Kidney glomerular epithelial cell (primary cell): ENCODE measurements at regions not wholly inside any gene's neighbourhood (a gene's known extent, or its start where the extent isn't known, plus 50 kb on each side); places are given as distances from the start of the nearest gene placed in this dataset.
A peak's percentile ranks its signal among the peaks of the same experiment; 100 is the strongest.
"Not testable (repeated sequence)": the region's sequence is repeated elsewhere in the genome, so short reads cannot be mapped to it uniquely, and the experiment has no call there.

Experiments used
- DNase-seq: peaks from one replicate; lab custom pipeline; 2025; lab: John Stamatoyannopoulos, UW

DNA sequence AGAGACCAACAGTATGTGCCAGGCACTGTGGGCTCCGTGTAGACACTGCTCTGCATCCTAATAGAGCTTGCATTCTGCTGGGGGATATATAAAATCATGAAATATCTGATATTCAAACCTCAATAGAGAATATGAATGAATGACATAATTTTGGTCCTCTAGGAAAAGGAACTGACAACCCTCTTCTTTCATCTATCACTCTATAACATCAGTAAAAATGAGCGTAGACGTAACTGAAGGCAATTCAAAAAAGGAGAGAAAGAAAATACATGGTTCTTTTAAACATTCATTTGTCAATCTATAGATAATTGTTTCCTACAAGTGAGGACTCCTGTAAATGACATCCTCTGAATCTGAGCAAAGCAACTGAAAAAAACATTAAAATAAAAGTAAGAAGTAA, 607.4 kb upstream of the LRRN3 start:
- no peak for DNase-seq

DNA sequence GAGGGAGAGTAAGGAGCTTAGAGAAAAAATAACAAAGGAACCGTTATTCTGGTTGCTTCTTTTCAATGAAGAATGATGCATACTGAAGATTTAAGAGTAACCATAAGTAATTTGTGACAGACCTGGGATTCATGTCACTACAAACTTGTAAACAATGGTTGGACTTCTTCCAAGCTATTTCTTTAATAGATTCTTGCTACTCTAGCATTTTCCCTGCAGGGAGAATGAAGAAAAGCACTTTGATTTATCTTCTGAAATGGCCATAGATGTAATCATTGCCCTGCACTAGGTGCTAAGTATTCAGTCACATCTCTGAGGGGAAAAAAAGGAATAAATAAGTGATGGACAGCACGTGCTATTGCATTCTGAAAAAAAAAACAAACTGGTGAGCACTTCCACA, 606.6 kb upstream of the LRRN3 start:
- DNase-seq = no peak

DNA sequence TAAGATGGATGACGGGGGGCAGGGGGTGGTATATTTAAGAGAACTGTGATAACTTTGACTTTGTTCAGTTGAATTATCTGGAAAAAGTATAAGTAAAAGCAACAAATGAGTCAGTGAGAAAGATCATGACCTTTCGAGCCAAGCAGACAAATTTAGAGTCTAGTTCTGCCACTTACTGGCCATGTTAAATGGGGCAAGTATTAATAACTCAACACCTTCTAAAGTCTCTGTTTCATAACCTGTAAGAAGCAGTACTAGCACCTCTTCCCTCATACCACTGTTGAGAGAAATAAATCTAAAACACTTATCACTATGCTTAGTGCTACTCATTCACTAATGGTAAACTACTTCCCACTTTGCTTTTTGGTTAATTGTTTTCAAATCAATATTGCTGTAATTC, 604.4 kb upstream of the LRRN3 start:
- DNase-seq = no peak

DNA sequence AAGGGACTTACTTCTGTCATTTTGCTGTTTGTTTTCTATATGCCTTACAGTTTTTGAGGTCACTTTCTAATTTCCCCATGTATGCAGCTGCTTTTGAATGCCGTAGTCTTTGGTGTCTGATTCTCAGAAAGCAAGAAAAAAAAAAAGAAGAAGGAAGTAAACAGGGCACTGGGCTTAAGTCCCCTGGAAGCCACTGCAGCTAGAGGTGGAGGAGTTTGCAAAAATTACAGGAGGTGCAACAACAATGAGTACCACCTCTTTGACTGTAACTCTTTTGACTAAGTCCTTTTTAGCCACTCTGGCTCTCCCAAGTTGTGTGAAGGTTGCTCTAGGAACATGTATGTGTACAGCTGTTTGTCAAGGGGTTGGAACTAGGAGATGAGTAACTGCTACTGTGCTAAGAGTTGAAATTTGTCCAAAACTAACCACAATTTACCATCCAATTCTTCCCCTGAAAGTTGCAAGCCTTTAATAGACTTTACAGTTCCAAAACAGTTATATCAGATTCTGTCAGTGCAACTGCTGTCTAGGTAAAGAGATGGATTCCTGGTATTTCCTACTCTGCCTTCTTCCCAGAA, 588.0 kb upstream of the LRRN3 start:
- DNase-seq = no peak

DNA sequence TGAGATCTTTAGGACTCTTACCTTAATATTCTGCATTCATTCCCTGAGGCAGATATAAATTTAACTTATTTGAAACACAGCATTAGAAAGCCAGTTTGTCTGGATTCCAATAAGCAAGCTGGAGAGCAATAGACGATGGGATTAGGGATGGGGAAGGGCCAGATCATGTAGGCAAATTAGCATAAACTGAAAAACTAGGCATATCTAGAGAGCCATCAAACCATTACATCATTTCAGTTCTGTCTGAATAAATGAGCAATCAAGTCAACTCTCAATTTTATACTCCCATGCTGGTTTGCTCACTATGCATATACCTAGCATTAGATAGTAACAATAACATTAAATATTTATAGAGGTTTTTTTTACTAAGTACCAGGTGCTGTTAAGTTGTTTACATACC, 583.6 kb upstream of the LRRN3 start:
- no peak for DNase-seq

DNA sequence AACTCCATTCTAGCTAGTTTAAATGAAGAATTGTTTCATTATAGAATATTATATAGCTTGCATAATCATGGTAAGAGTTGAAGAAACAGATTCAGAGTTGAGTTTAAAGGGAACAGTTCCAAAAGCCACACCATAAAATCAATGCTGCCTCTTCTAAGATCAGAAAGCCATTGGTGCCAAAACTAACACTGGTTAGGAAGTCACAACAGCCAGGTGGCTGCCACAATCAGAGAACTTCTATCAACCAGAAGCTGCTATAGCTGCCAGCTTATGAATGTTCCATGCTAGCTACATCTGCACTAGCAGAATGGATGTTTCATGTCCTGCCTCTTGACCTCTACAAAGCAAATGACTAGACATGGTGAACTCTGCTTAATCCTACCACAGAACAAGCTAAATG, 583.1 kb upstream of the LRRN3 start:
- no peak for DNase-seq

DNA sequence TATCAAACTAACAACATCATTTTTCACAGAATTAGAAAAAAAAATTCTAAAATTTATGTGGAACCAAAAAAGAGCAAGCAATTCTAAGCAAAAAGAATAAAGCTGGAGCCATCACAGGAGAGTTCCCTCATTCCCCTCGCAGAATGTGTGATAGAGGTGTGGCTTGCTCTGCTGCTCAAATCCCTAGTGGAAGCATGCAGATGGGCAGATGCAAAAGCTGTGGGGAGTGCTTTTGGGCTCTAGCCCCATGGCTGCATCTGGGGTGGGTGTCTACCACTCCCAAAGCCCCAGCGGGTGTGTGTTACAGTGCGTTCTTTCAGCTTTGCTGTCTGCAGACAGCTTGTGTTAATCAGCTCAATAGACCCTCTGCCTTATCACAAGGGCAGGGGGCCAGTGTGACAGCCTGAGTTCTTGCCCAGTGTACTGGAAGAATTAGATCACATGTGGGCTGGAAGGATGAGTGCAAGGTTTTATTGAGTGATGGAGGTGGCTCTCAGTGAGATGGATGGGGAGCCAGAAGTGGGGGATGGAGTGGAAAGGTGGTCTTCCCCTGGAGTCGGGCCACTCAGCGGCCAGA, 575.9 kb upstream of the LRRN3 start:
- DNase-seq = not testable (repeated sequence)

DNA sequence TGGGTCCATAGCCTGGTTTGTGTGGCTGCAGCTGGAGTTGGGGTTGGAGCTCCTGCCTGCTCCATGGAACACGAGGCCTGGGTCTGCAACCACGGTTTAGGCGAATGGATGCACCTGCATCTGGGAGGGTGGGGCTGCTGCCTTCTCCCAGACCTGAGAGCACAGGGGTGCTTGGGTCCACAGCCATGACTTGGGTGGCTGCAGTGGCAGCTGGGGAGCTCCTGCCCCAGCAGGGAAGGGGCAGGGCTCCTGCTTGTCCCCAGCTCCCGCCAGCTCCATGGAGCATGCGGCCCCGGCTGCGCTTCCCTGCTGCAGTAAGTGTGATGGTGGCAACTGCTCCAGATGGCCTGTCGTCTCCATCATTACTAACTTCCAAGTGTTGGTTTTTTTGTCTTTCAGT, 571.1 kb upstream of the LRRN3 start:
- no peak for DNase-seq

DNA sequence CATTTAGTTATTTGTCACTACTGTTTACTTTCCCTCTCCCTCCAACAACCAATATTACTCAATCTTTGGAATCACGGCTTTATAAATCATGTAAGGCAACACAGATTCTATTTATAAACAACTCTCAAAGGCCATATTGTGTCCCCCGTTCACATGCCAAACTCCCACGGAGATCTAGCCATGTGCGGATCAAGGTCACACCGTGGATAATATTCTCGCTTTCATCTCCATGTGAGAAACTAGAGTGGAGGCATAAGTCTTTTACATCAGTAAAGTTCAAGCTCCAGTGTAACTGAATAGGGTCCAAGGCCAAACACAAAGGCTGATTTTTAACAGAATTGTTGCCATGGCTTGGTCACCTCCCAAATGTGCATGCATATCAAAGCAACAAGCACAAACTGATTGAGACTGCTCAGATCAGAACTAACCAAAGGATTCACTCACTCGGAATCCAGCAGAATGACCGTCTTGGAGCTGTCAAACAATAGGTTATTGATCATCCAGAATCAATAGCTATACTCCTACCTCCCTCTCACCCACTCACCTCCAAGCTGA, 569.5 kb upstream of the LRRN3 start:
- no peak for DNase-seq

DNA sequence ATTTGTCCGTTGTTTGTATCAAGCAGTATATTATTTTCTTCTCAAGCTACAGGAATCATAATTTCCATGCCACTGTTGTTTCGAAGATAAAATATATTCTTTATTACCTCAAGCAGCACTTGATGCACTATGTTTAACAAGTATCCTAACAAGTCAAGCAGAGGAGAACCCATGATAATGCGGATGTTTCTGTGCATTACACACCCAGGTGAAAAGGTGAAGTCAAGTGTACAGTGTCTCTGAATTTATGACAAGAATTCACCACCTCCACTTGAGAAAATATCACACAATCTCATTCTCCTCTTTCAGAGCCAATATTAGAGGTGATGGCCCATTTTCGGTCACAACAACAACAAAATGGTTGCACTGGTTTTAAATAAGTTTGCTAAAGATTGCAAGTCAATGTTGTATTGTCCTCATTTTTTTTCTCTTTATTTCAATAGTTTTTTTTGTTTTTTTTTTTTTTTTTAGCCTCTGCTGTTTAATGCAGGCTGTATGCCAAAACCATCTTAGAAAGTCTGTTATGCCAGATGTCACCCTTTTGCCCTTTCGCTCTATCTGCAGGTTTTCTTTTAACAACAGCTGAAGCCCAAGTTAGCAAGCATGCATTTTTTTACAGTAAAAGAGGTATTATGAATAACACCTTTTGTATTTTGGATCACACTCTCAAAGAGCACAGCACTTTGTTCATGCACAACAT, 568.7 kb upstream of the LRRN3 start:
- peak; percentile 42 for DNase-seq

DNA sequence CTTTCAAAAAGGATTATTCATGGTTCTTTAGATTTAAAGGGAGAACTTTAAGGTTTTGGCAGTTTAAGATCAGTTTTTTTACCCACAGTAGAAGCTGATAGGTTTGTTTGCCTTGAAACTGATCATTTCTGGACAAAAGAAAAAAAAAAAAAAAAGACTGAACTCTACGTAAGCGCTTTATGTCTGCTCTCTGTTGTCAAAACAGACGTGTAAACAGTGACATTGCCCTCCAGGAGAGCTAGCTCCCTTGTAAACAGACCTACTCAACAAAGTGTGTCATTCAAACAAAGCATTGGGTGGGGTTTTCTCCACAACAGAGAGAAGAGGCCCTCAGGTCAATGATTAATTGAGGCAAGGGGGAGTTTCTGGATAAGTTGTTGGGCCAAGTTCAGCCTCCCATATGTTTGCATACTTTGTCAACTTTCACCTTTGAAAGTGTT, 568.1 kb upstream of the LRRN3 start:
- peak; percentile 85 for DNase-seq

DNA sequence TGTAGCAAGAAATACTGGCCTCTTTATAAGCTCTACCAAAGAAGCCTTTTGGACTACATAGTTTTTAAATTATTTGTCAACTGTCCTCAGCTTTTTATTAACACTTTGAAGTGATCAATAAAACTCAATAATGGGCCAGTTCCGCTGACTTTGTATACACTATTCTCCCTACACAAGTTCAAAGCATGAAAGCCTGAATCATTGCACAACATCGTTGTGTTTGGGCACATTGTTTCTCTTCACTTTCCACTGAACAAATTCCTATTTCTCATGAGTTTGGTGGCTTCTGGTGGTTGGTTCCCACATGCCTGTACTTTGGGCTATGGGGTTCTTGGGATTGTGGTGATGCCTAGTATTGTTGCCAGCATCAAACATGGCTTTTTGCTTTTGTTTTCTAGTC, 561.8 kb upstream of the LRRN3 start:
- DNase-seq = no peak

DNA sequence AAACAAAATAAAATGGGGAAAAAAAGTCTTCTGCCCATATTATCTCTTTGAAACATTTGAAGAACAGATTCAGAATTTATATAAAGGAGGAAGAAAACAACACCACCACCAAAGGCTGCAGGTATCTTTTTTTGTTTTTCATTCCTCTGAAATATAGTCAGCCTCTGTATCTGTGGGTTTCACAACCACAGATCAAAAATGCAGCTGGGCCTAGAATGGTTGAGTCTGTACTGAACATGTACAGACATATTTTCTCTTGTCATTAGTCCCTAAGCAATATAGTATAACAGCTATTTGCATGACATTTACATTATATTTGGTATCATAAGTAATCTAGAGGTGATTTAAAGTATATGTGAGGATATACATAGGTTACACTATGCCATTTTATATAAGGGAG, 559.7 kb upstream of the LRRN3 start:
- peak; percentile 5 for DNase-seq

DNA sequence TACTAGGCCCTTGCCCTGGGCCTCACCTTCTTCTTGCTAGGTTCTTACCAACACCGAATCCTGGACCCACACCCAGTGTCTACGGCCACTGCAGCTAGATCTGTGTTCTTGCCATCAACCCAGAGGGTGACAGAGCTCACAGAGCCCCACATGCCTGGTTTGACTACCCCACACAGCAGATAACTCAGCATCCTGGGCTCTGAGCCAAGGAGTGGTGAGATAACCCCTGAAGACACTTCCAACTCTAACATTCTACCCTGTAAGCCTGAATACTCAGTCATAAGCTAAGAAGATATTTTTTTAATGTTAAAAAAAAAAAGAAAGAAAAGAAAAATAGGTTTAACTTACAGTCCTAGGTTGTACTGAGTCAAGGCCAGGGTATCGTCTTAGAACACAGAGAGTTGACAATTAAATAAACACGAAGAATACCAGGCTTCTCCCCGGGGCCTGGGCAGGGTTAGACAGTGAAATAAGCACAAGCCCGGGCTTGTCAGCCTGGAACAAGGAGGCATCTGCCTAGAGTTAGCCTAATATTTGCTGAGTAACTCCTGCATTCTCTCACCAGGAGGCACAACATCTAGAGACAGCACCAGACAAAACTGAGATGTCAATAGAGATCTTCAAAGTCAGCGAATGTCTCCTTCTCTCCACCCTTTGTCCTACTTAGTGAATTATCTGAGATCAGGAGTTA, 556.5 kb upstream of the LRRN3 start:
- DNase-seq = peak; percentile 32

DNA sequence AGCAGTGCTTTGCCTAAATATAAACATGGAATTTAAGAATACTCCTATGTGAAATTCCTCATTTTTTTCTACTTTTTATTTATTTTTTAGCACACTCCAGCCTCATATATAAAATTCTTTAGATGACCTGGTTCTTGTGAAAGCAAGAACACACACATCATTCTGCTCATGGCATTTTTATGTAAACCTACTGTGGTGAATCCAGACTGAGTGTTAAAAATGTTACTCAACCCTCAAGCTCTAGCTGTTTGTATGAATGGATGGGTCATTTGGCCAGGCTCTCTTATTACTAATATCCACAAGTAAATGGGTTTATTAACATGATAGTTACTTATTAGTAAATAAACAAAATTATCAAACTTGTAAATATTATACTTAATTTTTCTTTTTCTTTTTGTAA, 551.7 kb upstream of the LRRN3 start:
- no peak for DNase-seq

DNA sequence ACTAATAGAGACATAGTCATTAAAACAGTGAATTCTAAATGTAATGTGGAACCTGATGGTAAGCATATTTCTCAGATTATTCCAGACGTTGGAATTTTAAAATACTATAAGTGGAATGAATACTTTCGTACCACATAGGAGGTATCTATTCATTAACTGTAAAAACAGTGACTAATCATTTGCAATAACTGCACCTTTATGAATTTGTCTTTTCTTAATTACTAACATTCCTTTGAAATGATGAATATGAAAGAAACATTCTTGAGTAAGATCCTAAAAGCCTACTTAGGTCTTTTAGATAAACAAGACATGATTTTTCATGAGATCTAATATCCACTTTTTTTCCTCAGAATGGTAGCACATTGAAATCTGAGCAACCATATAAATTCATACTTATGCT, 549.0 kb upstream of the LRRN3 start:
- peak; percentile 20 for DNase-seq

DNA sequence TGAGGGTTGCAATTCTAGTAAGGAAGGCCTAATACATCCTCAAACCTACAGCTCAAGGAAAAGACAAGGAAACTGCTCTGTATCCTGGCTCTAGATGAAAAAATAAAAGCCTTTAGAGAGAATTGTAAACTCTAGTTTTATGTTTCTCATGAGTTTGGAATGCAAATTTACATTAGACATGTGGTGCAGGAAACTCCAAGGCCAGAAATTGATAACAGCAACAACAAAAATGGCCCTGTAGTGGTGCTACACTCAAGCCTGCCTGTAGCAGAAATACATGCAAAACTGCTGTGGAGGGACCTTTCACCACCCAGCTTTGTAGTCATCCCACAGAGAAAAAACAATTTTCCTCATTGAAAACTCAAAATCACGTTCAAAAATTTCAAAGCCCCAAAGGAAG, 546.7 kb upstream of the LRRN3 start:
- DNase-seq = no peak

DNA sequence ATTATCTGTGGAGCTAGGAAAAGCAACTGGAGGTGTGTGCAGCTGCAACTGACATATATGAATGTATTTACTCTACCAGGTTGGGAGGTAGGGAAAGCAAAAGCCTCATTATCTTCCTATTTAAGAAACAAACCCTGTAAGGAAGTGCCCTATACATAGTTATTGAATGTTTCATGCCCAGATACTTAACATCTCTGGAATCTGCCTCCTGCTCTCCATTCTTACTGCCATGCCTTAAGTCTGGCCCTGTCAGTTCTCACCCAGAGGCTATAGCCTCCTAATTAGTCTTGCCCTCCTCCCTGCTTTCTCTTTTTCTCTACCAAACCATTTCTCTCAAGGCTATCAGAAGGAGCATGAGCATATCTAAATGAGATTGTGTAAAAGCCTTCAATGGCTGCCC, 542.6 kb upstream of the LRRN3 start:
- DNase-seq = no peak

DNA sequence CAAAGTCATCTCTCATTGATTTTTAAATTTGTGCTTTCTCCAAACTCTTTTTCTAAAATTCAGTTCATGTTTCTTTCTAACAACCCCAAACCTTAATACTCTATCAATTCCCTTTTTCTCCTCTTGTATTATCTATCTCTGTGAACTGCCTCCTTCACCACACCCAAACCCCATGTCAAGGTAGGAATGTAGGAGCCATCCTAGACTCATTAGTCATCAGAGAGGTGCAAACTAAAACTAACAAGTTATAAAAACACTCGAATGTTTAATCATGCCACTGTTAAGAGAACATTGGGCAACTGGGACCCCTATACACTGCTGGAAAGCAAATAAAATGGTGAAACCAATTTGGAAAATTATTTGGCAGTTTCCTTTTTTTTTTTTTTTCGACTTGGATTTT, 533.8 kb upstream of the LRRN3 start:
- DNase-seq = no peak

DNA sequence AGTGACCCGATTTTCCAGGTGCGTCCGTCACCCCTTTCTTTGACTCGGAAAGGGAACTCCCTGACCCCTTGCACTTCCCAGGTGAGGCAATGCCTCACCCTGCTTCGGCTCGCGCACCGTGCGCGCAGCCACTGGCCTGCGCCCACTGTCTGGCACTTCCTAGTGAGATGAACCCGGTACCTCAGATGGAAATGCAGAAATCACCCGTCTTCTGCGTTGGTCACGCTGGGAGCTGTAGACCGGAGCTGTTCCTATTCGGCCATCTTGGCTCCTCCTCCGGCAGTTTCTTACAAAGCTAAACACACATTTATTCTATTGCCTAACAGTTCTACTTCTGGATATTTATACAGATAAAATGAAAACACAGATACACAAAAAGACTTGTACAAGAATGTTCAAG, 527.6 kb upstream of the LRRN3 start:
- DNase-seq = not testable (repeated sequence)

DNA sequence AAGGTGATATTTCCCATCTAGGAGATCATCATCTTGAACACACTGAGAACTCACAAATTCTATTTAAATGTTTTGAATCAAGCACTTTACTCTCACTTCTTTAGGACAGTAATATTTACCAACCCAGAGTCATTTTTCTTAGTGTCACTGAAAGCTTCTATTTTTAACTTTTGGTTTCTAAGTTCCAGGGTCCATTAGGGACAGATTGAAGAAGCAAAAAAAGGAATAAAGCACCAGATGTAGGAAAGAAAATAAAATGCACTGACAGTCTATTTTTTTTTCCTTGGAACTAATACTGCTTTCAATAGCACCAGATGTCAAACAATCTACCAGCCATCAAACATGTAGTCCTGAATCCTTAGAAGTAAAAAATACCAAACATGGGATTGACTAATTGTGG, 526.7 kb upstream of the LRRN3 start:
- no peak for DNase-seq

DNA sequence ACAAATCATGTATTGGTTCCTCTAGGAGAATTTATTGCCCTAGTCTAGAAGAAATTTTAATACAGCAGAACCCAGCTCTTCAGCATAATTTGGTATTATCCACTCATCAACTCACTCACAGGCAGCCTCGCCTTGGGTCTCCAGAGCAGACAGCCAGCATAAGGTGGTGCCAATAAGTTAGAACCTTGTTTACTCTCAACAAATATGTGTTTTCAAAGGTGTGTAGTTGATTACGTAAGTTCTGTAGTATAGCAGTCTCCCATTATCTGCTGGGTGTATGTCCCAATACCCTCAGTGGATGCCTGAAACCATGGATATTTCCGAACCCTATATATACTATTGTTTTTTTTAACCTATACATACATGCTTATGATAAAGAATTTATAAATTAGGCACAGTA, 522.5 kb upstream of the LRRN3 start:
- DNase-seq = no peak

DNA sequence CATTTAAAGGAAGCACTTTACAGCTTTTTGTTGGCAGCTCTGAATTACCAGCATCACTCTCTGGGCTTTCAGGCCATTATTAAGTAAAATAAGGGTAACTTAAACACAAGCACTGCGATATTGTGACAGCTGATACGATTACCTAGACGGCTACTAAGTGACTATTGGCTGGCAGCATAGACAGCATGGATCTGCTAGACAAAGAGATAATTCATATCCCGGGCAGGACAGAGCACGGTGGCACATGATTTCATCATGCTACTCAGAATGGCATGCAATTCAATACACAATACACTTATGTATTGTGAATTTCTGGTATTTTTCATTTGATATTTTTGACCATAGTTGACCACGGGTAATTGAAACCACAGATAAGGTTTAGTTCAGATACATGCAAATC, 522.0 kb upstream of the LRRN3 start:
- DNase-seq = no peak
